NCI-H2107 treated with DMSO at 0.1 percent for 48 hours (cell line): ENCODE measurements at regions not wholly inside any gene's neighbourhood (a gene's known extent, or its start where the extent isn't known, plus 50 kb on each side); places are given as distances from the start of the nearest gene placed in this dataset.
"Not testable (repeated sequence)": the region's sequence is repeated elsewhere in the genome, so short reads cannot be mapped to it uniquely, and the experiment has no call there.

Experiments
- DNase-seq: peaks from one replicate; lab custom pipeline; 2025; ENCODE audit not compliant: unreplicated experiment; lab: John Stamatoyannopoulos, UW

DNA sequence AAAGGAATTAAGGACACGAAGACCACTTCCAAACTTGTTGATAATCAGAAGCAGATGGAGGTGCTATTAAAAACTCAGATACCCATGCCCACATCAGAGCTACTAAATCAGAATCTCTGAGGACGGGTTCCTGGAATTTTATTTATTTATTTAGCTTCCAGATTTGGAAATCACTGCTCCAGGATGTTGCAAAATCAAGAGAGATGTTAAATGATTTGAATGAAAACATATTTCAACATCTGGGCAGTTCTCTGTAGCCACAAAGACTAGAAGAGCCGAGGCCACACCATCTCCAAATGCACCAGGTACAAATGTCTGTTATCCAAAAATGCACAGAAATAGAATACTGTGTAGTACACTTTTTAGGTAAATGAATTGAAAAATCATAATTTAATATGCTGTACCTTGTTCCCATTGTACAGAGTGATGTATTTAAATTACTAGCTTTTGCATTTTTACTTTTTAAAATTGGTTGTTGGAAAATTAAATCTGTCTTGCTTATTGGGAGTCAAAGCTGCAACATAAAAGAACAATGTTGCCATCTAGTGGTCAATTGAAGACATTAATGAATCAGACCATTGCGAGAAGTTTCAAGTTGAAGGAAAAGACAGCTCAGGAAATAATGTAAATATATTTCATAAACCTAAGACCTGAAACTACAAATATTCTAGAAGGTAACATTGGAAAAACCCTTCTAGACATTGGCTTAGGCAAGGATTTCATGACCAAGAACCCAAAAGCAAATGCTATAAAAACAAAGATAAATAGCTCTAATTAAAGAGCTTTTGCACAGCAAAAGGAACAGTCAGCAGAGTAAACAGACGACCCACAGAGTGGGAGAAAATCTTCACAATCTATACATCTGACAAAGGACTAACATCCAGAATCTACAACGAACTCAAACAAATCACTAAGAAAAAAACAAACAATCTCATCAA is 151.3 kb upstream of the TTC29 start:
- peak; percentile 0 for DNase-seq

DNA sequence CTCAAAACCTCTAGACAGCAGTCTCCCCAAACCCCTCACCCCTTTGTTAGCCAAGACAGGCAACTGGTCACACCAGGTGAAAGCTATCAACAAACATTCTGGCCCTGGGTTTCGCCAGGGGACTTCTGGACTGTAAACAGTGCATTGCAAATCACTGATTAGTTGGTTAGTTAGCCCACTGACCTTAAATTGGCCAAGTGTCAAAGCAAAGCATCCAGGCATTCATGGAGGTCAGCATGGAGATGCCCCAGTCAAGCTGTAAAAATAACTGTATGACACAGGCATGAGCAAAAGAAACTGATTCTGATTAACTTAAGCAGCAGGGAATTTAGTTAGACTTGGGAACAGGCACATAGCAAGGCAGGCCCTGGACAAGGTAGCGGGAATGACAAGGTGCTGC is 156.0 kb upstream of the TTC29 start:
- no peak for DNase-seq

DNA sequence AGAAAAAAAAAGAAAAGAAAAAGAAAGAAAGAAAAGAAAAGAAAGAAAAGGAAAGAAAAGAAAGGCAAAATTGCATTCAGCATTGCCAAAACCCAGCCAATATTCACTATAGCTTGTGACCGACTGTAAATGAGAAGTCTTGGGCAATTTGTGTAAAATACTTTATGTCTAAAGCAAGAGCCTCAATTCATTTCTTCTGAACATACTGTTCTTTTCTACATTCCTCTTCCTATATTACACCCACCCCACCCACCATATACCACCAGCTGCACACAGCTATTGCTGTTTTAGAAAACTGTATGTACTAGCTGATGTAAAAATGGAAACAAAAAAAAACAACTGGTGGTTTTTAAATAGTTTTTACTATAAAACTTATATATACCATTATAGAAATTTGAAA is 156.9 kb upstream of the TTC29 start:
- DNase-seq, result no peak

GRCh38 chr4:147103403-147103946 is 157.8 kb upstream of the TTC29 start:
- no peak for DNase-seq

DNA sequence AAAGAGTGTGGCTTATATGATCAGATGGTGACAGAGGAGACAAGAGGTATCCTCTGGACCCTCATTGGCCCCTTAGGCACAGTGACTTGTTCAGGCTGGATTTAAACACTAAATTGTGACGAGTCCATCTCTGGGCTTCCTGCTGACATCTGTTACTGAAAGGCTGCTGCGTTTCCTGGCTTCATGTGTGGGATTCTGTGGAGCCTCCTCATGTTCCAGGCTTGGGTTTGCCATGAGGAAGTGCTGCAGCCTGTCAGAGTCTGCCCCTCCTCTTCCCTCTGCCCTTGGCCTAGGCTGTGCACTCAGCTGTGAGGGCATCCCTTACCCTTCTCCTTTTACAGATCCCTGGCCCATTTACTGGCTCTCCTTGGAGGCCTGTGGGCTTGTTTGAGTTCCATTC is 159.1 kb upstream of the TTC29 start:
- DNase-seq, result no peak

- DNase-seq, result no peak
These were observed 162.7 kb upstream of the TTC29 start for GRCh38 chr4:147108409-147108808.

- no peak for DNase-seq
These were observed 164.1 kb upstream of the TTC29 start for GRCh38 chr4:147109800-147110199.

GRCh38 chr4:147110473-147111367 is 165.1 kb upstream of the TTC29 start:
- no peak for DNase-seq

DNA sequence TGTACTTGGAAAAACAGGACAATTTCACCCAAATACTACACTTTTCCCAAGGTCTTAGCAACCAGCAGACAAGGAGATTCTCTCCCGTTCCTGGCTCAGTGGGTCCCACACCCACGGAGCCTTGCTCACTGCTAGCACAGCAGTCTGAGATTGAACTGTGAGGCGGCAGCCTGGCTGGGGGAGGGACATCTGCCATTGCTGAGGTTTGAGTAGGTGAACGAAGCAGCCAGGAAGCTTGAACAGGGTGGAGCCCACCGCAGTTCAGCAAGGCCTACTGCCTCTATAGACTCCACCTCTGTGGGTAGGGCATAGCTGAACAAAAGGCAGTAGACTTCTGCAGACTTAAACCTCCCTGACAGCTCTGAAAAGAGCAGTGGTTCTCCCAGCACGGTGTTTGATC is 166.5 kb upstream of the TTC29 start:
- DNase-seq, result not testable (repeated sequence)

DNA sequence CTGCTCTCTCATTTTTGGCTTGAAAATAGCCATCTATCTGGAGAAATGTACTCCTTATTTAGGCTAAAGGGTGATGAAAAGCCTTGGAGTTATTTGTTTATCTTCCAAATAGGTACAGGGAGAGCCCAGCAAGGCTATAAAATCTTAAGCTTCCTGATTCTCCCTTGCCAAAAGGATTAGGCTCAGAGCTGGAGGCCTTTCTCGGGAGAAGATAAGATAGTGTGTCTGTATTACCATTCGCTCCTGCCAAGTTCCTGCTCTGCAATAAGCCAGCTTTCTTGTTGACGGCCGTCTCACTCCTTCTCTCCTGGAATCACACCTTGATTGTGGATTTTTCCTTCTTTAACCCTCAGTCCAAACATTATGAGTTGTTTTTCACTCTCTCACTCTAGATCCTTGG is 171.8 kb upstream of the TTC29 start:
- DNase-seq, result no peak

GRCh38 chr4:147118528-147118927 is 172.9 kb upstream of the TTC29 start:
- no peak for DNase-seq

DNA sequence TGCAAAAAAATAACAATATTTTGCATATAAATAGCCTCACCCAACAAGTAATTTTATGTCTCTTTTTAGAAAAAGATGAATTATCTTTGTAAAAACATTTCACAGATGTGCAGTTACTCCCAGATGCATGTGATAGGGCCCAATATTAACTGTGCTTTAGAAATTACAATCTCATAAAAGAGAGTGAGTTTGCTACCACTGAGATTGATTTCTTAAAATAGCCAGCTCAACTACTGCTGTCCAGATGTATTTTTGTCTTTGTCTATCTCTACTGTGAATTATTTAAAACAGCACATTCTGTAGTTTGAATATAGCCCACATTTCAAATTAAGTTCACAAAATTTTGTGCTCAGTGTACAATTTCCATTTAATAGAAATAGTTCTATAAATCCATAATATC is 177.0 kb upstream of the TTC29 start:
- no peak for DNase-seq

GRCh38 chr4:147123146-147123545 is 177.5 kb upstream of the TTC29 start:
- DNase-seq, result no peak

- DNase-seq, result no peak
These were observed 183.1 kb upstream of the TTC29 start for GRCh38 chr4:147128787-147129186.

- no peak for DNase-seq
These were observed 184.0 kb upstream of the TTC29 start for GRCh38 chr4:147129687-147130086.

DNA sequence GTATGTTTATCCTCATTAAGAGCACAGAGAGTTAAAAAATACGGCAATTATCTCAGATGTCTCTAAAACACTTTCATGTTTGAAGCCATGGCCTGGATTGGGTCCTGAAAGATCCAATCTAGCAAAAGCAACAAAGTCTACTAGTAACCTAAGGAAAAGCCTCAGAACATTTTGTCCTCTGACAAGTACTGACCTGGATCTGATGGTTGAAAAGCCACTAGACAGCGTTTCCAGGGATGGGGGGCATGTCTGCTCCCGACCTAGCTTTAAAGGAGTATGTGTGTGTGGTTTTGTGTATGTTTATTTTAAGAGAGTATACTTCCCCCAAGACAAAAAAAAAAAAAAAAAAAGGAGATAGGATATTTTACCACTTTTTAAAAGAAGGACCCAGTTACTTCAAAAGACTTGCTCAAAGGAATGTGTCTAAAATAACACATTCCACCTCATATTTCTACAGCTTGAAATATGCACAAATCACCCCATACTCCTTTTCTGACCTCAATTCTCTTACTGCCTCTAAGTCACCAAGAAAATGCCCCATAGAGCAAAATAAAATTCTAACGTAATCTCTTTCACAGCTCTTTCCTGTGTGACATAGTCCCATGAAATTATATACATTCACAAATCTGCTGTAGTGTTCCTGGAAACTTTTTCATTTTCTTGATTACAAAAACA is 189.0 kb upstream of the TTC29 start:
- no peak for DNase-seq

DNA sequence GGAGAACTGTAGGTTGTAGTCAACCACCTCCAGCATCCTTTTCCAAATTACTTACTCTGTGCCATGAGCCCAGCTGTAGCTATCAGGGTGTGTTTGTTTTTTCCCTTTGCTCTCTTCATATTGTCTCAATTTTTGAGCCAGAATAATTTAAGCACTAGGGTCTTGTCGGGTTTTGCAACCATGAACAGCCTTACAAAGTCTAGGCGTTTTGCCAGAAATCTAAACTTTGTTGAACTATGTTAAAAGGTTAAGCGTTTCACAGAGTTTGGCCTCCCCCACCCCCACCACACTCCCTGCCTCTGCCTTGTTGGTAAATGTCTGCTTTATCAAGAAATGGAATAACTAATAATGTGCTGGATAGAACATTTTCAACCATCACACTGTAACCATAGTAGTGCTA is 190.6 kb upstream of the TTC29 start:
- no peak for DNase-seq

DNA sequence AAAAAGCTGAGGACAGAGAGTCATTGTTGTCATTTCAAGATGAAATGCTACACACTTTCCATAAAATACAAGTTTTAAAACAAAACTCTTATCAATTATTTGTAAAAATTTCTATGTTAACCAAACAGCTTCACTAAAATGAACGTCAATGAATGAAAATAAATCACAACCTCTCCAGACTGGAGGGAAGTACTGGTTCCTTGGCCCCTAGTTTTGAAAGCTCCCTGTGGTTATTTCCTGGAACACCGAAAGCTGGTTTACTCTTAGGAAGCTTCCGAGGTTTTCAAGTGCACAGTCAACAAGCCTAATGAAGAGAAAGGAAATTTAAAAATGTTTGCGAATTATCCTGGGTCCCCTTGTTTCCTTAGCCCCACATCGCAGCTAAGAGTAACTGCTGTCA is 191.1 kb upstream of the TTC29 start:
- DNase-seq, result no peak

DNA sequence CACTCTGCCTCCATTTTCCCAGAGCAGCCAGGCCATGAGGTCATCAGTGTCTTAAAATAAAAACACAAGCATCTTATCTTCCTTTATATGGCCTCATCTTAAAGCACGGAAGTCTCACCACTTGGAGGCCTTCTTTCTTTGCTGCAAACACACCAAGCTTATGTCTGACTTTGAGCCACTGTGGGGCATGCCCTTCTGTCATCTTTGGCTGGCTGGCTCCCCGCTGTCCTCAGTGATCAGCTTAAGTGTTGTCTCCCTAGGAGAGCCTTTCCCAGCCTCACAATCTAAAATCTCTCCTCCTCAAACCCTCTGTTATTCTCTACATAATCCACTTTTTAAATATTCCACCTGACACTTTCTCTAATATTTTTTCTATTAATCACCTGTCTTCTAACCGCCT is 191.6 kb upstream of the TTC29 start:
- DNase-seq, result no peak

GRCh38 chr4:147138171-147138570 is 192.5 kb upstream of the TTC29 start:
- no peak for DNase-seq
